VCaP (cell line): ENCODE measurements at regions not wholly inside any gene's neighbourhood (a gene's known extent, or its start where the extent isn't known, plus 50 kb on each side); places are given as distances from the start of the nearest gene placed in this dataset.

ENCODE experiments used
- H3K27ac ChIP-seq: fragments of 450-650 bp; 2 replicates; pipeline ENCODE4 v1.5.1; 2017
- CTCF ChIP-seq: fragments of 450-650 bp; conservative IDR thresholded peaks from 2 replicates; pipeline ENCODE4 v1.5.1; 2017; ENCODE audit warnings: mild to moderate bottlenecking, moderate library complexity

DNA sequence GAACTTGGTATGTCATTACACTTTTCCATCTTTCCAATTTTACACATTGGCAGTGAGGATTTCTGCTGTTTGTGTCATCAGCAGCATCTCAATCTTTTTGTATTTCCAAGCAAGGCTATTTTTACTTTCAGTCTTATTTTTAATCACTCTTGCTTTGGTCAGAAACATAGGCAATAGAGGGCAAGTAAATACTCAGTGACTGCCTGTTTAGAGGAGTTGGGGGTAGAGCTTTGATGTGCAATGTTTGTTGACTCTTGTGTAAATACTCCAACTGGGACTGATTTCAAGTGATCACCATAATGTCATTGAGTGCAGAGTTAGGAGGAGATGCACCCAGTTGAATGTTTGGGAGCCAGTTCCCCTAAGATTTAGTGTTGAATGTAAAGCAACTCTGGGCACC is 1281.7 kb downstream of the NLGN4Y start:
- no peak for TF ChIP-seq CTCF
- no peak overlapping the region for H3K27ac ChIP-seq

DNA sequence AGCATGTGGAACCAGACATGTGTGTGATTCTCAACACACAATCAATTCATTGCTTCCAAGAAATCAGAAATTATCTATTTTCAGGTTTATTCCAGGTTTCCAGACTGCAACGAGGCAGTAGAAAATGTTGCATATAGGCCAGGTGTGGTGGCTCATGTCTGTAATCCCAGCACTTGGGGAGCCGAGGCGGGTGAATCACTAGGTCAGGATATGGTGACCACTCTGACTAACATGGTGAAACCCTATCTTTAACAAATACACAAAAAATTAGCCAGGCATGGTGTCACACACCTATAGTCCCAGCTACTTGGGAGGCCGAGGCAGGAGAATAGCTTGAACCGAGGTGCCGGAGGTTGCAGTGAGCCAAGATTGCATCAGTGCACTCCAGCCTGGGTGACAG is 1289.9 kb downstream of the NLGN4Y start:
- TF ChIP-seq CTCF, result no peak
- H3K27ac ChIP-seq, result no peak overlapping the region
